HK-2 (cell line): ENCODE measurements at regions not wholly inside any gene's neighbourhood (a gene's known extent, or its start where the extent isn't known, plus 50 kb on each side); places are given as distances from the start of the nearest gene placed in this dataset.

Source experiments
- DNase-seq: peaks from one replicate; pipeline ENCODE4 v3.0.0-alpha.2; 2018; ENCODE audit not compliant: unreplicated experiment

DNA sequence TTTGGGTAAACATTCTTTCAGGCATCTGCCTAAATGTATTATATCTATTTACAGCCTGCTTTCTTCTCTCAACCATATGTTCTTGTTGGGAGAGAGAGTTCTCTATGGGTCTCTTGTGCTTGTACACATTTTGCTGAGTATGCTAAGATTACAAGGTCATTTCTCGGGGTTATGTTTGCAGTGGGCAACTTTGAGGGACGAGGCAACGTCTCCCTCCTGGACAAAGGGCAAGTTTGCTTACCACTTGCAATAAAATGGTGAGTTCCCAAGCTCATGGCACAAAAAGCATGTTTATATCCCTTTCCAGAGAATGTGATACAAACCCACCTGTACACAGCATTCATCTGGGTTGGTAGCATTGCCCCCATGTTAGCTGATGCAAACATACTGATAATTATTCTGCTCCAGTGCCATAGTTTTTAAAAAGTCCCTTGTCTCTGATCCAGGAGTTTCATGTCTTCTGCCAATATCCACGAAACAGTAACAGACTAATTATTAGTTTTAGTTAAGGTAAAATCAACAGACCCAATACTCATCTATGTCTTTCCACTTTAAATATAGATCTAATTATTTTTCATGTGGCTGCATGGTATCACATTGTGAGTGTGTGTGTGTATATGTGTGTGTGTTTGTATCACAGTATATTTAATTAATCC, 84.2 kb upstream of the MAPK4 start:
- DNase-seq, result no peak

DNA sequence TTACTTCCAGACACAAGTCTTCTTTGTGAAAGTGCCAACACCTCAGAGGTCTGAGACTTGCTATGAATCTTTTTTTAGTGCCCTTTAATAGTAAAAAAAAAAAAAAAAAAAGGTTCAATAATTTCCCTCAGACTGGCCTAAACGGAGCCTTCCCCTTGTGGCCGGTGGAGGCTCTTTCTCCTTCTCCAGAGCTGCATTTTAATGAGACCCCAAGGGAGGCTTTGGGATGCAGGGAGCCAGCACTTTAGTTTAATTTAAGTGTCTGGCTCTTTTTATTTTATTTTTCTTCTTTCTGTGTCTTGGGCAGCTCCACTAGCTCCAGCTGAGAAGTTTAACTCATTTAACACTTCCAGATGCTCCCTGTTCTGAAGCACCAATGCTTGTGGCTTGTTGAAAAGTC, 67.8 kb upstream of the MAPK4 start:
- no peak for DNase-seq

DNA sequence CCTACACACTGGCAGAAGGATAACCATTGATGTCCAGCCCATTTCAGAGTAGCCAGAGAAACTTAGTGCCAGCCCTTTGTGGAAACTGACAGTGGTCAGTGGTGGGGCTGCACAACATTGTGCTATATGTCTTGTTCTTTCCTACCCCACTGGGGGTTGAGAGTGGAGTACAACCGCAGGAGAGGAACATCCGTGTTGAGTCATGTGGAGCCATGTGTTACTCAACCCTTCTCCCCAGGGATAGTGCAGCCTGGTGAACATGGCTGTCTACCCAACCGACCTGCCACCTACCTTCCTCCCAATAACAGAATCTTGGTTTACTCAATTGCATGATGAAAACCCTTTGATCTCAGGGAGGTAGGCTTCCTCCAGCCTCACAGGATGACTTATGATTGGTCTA, 65.3 kb upstream of the MAPK4 start:
- DNase-seq, result no peak

DNA sequence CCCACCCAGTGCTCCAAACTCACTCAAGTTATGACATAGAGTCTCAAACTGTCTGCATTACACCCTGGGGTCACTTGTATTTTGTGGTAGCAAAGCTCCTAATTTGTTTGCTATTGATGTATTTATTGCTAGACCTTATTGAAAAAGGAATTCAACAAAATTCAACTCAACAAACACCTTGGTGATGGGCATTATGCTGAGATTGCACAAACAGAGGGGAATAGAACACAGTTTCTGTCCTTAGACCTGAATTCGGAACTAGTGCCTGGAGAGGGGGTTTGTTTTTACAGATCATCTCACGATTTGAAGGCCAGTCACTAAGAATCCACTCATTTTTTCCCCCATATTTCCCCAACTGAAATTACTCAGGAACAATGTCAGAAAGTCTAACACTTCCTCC, 53.5 kb upstream of the MAPK4 start:
- DNase-seq, result no peak

DNA sequence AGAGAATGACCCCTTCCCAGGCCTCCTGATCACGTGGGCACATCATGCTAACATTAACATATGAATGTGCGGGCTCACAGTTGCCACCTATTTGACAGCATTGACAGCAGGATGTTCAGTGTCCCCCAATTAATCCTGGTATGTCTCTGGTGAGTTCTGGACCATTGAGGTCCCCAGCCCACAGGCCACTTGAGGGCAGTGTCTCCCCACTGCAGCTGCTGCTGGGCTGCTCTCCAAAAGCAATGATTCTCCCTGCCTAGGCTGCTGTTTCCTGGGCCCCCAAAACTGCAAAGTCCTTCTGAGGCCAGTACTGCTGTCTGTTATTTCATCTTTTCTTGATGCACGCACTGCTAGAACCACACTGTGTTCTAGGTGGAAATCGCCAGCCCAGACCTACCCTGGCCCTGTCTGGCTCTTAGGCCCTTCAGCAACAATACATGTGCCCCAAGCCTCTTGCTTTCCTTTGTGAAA, 52.7 kb upstream of the MAPK4 start:
- DNase-seq, result peak; percentile 16

DNA sequence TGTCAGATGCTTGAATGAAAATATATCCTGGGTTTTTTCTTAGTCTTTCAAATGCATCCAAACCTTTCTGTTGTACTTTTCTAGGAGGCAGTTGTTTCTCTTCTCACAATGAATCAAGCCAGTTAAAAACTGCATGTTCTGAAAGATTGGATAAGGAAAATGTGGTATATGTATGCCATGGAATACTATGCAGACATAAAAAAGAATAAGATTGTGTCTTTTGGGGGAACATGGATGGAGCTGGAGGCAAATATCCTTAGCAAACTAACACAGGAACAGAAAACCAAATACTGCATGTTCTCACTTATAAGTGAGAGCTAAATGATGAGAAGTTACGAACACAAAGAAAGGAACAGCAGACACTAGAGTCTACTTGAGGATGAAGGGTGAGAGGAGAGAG, 51.7 kb upstream of the MAPK4 start:
- no peak for DNase-seq

DNA sequence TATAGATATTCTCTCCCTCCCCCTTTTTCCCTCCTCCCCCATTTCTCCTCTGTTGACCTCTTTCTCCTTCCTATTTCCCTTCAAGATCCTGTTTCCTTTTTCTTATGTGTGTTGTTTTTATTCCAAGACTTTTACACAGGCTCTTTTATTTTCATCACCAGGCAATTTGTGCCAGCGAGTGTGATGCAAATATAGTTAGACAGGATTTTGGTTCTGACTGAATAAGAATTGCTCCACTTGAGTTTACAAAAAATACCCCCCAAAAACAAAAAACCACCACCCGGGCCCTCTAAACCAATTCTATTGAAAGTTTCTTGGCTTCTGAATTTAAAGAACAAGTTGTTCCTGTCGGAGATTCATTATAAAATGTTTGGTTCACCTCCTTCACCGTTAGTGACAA, 50.9 kb upstream of the MAPK4 start:
- no peak for DNase-seq
